HS-5 (cell line): ENCODE measurements at regions not wholly inside any gene's neighbourhood (a gene's known extent, or its start where the extent isn't known, plus 50 kb on each side); places are given as distances from the start of the nearest gene placed in this dataset.
"Not testable (repeated sequence)": the region's sequence is repeated elsewhere in the genome, so short reads cannot be mapped to it uniquely, and the experiment has no call there.

Experiments used
- DNase-seq: peaks from one replicate; pipeline ENCODE4 v3.0.0-alpha.2; 2012; ENCODE audit warnings: low read depth

DNA sequence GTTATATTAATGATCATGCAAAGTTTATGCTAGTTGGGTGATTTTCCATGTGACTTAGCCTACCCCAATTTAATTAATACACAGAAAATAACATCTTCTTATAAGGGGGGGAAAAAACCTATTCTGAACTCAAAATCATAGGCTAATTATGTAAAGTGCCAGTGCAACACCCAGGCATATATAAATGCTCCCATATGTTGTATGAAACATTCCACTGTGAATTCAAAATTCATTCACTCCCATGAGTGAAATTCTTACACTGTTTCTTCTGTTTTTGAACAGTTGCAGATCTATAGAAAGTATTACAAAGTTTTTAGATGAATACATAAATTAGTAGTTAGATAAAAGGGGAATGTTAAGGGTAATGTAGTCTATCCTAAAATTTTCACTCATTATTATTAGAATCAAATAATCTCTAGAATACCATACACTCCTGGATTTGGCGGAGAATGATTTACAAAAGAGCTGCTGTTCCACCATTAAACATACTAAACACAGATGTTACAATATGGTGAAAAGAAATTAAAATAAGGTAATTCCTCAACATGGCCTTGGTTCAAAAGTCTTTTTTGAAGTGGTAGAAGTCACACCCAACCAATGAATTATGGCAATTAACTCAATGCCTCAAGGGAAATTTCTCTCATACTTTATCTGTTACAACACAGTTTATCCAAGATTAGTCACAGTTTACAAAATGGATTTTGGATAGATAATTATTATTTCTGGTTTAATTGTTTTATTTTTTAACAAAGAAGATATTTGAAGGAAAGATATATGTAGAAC, 454.1 kb upstream of the FLRT2 start:
- DNase-seq, result no peak

DNA sequence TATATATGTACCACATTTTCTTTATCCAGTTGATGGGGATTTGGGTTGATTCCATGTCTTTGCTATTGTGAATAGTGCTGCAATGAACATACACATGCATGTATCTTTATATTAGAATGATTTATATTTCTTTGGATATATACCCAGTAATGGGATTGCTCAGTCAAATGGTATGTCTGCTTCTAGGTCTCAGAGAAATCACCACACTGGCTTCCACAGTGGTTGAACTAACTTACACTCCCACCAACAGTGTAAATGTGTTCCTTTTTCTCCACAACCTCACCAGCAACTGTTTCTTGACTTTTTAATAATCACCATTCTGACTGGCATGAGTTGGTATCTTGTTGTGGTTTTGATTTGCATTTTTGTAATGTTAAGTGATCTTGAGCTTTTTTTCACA, 452.2 kb upstream of the FLRT2 start:
- DNase-seq, result not testable (repeated sequence)

DNA sequence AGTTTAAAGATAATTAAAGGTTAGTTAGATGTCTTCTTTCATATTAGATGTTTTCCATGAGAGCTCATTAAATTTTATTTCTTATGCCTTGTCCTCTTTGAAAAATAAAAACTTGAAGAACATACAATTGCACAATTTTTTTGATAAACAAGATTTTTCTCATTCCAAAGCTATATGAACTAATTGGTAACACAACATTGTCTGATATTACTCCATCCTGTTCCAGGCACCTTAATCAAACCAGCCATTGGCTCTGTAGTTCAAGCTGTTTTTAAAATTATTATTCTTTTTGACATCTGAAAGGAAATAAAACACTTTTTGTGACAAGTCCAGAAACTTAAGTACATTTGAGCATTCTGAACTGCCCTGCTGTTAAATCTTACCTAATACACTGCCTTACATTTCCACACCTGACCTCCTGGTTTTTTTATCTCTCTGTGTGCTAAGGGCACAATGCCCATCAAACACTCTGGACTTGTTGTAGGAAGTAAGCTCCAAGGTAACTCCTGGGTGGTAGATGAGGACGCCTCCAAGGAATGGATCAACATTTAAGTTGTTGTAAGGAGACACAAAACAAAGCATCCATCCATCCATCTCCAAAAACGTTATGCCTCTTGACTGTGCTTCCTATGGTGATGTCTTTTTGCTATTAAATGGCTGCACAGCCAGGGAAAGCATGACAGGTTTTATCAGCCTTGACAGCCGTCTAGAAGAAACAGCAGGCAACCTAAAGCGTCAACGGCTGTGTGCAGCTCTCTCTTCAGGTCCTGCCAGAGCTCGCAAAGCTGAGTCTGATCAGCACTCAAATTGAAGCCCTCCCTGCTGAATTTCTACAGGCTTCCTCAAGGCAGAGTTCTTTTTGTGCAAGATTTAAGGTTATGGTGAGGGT, 449.9 kb upstream of the FLRT2 start:
- DNase-seq, result no peak

DNA sequence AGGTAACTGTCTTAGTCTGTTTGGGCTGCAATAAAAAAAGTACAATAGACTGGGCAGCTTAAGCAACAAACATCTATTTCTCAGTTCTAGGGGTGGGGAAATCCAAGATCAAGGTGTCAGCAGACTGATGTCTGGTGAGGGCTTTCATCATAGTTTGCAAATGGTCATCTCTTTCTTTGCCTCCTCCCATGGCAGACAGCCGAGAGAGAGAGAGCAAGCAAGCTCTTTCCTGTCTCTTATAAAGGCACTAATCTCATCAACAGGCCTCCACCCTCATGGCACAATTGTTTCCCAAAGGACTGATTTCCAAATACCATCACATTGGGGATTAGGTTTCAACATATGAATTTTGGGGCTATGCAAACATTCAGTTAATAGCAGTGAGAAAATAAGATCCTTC, 445.6 kb upstream of the FLRT2 start:
- no peak for DNase-seq

DNA sequence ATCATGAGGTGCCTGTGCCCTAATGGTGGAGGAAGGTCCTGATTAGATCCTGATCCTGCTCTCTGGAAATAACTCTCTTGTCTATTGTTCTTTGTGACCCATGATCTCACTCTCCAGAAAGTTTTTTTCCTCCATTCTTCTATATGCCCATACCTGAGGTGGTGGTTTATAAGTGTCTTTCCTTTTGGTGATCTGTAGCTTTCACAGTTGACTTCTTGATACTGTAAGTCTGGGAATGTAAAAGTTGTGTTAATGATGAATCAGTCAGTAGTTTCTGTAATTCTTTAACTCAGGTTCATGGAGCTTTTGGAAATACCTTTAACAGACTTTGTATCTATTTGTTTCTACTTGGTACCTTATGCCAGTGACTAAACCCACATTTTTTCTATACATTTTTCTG, 444.0 kb upstream of the FLRT2 start:
- DNase-seq, result no peak

DNA sequence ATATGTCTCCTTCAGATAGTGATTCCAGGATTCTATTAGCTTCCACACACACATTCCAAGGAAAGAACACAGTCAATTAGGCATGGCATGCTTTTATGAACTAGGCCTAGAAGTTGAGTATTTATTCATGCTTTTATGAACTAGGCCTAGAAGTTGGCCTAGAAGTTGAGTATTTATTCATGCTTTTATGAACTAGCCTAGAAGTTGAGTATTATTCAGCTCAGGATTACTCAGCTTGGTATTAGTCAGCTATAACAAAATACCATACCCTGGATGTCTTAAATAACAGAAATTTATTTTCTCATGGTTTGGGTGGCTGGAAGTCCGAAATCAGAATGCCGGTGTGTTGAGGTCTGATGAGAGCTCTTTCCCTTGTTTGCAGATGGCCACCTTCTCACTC, 442.7 kb upstream of the FLRT2 start:
- no peak for DNase-seq

DNA sequence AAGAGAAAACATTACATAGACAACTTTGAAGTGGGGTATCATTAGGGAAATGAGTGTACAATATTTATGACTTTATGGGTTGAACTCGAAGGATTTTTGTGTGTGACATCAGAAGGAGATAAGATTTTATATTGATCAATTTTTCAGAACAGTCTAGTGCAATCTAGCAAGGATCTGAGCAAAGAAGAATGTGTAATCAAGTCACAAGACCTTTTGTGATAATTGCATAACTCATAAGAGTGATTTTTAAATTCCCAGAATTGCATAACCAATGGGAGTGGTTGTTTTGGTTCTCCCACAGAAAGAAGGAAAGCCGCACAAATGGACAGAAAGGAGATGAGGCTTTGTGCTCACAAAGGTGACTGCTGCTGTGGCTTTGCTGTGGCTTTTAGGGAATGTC, 441.8 kb upstream of the FLRT2 start:
- peak; percentile 11 for DNase-seq

DNA sequence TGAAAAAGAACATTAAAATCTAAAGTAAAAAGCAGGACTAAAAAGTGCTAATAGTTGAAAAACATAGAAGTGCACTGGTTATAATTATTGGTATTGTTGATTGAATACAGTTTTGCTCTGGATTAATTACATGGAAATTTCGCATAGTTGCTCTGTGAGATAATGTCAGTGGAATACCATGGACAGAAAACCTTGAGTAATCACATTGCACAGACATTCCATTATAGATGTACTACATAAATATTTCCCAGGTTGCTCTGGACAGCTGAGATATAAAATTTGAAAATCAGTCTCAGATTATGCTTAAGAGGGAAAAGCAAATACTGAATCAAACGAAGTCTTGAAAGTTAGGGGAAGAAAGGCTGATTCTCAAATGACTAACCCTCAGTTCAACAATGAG, 439.3 kb upstream of the FLRT2 start:
- peak; percentile 19 for DNase-seq

DNA sequence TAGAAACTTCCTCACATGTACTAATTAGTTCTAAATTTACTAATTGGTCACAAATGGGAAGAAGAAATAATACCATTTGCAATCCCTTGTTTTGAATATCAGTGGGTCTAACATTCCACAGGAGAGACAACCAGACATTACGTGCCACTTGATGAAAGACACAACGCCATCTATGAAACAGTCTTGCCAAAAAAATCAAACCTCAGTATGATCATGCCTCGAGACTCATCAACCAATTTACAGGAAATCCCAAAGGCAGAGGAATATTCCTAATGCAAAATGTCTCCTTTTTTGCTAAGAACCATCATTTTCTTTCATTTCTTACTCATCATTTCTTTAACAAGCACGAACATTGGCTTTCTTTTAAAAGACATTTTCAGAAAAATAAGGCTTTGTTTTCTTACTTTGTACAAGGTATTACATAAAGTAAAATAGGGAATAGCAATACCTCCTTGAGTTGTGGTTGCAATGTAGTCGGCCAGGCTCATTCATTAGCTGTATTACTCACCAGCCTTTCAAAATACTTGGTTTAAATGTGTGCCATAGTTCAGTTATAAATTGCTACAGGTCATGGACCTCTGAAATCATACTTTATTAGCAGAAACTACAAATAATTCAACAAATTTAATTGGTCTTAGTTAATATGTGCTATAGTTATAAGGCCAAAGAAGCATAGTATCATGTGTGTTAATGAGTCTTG, 436.2 kb upstream of the FLRT2 start:
- DNase-seq, result no peak

DNA sequence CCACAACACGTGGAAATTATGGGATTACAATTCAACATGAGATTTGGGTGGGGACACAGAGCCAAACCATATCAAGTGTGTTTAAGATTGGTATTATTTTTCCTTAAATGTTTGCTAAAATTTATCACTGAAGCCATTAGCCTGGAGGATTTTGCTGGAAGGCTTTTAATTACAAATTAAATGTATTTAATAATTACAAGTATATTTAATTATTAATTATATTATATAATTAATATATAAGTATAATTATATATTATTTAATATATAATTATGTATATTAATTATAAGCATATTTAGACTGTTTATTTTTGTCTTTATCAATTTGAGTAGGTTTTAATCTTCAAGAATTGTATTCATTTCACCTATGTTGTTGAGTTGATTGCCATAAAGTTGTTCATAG, 427.4 kb upstream of the FLRT2 start:
- no peak for DNase-seq

DNA sequence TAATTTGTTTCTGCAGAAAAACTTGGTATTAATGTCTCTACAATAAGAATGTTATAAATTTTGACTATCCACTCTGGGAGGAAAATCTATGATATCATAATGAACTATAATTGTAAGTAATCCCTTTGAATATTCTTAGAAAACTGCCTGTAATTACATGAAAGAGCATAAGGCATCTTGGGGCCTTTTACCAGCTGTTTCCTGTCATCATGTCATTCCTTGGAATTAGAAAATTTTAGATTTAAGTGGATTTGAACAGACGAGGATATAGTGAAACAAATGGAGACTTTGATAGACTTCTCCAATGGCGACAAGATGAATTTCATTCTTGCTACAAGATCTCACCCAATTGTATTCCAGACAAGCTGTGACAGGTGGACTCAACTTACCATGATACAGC, 423.4 kb upstream of the FLRT2 start:
- no peak for DNase-seq

DNA sequence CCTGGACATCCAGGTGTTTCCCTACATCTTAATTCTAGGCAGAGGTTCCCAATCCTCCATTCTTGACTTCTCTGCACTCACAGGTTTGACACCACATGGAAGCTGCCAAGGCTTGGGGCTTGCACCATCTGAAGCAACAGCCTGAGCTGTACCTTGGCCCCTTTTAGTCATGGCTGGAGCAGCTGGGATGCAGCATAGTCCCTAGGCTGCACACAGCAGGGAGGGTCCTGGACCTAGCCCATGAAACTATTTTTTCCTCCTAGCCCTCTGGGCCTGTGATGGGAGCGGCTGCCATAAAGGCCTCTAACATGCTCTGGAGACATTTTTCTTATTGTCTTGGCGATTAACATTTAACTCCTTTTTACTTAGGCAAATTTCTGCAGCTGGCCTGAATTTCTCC, 417.2 kb upstream of the FLRT2 start:
- no peak for DNase-seq

DNA sequence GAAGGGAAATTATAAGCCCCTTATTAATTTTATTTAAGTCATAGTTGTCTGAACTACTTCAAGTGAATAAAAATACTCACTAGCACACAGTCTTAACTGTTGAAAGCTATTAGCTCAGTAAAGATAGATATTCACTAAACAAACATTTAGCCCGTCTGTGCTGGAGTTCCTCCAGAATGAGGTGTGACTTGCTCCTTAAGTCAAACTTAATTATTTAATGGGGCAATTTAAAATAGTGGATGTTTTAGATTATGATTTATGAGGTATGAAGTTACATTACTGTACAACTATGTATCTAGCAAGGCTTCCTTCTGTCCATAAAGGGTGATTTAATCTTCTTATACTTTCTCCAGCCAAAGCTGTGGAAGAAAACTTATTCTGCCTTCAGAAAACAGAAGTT, 414.0 kb upstream of the FLRT2 start:
- no peak for DNase-seq

DNA sequence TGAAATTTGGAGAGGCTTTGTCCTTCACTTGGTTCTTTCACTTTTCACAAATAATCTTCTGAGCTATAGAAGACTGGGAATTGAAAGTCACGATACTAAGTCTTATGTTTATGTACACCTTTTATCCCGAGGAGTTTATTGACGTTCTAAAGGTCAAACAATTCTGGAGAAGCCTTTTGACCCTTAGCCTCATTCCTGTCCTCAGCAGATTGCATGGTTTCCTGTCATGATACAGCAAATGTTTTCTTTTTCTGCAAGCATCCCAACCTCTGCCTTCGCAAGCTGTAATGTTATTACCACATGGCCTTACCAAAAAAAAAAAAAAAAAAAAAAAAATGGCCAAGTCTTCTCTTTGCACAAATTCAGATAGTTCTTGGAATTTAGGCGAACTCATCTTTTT, 411.7 kb upstream of the FLRT2 start:
- DNase-seq, result no peak

DNA sequence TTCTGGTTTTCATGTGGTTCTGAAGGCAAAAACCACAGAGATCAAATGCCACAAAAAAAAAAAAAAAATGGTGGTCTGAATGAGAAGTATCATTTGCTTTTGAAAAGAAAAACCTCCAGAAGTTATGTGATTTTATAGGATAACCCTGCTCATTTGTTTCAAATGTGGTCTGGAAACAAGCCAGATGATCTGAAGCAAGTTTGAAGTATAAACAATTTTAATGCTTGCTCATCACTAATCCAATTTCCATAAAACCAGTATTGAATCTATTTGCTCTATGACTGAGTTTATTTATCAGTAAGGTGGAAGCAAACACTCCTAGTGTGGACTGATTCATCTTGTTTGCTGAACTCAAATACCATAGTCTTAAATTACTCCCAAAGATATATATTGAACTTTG, 407.3 kb upstream of the FLRT2 start:
- DNase-seq, result peak; percentile 13

DNA sequence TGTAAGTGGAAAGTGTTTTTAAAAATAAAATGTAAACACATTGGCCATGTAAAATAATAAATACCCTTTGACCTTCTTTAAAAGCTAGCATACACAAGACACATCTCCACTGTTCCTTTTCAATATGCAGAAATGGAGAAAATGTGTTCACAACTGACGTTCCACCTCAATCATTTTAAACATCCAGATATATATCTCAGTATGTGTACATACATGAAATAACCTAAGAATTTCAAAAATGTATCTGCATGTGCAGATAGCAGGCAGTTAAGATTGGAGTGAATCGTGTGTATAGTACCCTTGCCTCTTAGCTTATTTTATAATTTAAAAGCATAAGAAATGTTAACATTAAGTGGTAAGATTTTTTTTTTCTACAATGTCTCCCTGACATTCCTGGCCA, 406.2 kb upstream of the FLRT2 start:
- DNase-seq, result no peak

DNA sequence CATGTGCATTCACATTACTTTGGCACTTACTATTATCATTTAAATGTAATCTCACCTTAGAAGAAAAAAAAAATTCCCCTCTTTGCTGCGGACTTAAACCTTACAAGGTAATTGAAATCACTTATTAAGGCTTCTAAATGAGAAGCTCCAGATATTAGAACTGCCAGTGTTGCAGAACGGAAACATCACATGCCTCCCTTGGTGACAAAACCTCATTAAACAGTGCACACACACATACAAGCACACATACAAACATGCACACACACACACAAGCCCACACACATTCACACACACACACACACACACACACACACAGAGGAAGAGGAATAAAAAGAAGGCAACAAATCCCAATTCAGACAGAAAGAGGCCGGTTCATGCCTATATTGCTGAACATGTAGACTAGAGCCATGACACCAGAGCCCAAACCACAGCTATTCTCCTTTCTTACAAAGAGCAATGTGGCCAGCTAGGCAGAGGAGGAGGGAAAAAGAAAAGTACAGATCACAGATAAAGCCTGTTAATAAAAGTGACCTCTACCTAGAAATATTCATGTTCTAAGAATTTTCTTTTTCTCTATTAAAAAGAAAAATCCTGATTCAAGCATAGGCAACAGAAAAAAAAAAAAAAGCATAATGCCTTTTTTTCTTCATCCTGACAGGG, 405.2 kb upstream of the FLRT2 start:
- DNase-seq, result no peak

DNA sequence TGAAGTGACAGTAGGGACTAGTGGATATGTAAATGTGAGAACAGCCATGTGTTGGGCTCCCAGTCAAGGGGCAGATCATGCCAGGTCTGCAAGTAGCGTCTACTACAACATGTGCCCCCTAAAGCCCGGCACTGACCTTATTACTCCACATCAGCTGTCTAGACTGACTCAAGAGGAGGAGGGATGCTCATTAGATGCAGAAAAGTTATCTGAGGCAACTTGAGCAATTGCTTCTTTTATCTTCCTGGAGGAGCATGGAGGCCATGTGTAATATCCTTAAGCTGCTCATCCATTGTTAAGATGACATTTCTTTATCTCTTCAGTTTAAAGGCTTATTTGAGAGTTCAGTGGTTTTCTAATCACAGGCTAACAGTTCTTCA, 404.7 kb upstream of the FLRT2 start:
- no peak for DNase-seq

DNA sequence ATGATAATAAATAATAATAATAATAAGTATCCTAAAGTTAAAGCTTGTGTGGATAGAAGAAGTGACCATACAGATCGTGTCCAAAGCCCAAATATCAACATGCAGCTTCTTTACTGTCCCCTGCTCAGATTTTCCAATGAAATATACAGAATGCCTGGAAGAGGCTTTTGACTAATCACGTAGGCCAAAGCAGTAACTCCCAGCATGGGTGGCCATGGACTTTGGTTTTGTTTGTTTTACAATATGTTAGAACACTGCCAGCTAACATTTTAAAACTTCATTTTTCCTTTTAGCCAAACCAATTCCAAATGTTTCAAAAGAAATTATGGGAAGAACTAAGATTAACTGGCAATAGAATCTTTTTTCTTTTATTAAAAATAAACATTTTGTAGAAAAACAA, 400.0 kb upstream of the FLRT2 start:
- DNase-seq, result no peak

DNA sequence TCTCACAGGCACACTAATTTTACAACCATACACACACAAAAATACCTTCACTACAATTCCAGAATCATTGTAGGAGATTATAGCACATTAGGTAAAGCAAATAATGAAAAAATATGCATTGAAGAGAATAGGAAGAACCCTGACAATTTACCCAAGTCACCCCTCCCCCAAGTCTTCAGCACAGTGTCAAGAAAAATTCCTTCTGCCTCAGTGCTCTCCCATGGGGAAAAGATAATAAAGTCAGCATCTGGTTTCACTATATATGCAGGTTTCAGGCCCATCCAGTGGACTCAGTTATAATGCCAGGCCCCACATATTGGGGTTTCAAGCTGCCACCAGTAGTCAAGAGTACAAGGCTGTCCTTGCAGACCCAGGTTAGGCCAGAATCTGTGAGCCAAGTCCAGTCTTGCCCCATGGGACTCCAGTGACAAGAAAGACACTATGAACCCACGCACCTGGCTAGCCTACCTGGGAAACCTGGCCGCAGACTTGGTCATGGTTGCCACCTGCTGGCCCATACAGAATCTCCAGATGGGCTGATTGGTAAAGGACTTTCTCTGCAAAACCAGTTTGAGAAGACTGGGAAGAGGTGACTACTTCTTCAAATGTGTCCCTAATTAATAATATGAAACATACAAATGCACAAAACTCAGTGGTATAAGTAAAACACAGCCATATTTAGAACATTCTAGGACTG, 398.6 kb upstream of the FLRT2 start:
- DNase-seq, result no peak

DNA sequence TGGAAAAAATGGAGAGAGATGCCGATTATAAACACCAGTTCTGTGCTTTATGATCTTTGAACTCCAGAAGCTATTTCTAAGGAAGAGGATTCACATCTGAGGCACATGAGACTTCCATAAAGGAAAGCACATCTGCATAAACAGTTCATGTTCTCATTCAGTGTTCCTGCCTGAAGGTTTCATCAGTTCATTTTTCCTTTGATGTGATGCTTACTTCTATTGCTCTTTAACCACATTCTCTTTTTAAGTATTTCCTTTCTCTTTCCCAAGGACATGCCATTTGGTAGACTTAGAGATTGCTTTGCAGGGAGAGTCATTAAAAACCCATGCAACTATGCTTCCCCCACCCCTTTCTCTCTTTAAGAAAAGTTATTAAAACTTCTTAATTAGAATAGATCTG, 387.0 kb upstream of the FLRT2 start:
- DNase-seq, result no peak

DNA sequence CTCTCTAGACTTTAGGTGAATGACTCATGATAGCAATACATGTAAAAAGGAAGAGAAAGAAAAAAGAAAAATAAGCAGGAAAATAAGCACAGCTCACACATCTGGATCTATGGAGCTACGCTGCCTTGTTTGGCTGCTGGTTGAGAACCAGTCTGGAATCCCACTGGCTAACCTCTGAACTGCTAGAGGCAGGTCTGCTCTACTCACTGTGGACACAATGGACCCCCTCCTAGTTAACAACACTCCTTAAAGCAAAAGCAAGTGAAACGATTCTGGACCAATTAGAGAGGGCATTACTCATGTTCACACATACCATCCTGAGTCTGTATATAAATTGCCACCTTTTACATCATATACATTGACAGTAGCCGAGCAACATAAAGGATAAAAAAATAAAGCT, 383.2 kb upstream of the FLRT2 start:
- DNase-seq, result no peak
